ENCODE measurements at regions not wholly inside any gene's neighbourhood (a gene's known extent, or its start where the extent isn't known, plus 50 kb on each side); places are given as distances from the start of the nearest gene placed in this dataset.

DNA sequence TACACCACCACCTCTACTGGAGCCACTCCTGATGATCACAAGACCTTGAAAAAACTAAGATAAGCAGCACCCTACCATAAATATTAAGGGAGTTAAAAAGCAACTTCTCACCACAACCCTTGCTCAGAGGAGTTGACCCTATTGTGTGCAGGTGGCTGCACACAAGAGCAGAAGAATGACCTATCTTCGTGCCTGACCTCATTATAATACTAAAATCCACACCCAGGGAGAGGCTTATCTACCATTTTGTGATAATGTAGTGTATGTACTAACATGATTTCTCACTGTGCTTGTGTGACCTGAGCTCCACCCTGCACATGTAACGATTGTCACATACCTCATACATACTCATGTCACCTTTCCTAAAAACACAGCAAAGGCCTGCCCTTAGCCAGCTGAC lies 205.0 kb upstream of the MBL2 start:
- TF ChIP-seq, protein P1, sequence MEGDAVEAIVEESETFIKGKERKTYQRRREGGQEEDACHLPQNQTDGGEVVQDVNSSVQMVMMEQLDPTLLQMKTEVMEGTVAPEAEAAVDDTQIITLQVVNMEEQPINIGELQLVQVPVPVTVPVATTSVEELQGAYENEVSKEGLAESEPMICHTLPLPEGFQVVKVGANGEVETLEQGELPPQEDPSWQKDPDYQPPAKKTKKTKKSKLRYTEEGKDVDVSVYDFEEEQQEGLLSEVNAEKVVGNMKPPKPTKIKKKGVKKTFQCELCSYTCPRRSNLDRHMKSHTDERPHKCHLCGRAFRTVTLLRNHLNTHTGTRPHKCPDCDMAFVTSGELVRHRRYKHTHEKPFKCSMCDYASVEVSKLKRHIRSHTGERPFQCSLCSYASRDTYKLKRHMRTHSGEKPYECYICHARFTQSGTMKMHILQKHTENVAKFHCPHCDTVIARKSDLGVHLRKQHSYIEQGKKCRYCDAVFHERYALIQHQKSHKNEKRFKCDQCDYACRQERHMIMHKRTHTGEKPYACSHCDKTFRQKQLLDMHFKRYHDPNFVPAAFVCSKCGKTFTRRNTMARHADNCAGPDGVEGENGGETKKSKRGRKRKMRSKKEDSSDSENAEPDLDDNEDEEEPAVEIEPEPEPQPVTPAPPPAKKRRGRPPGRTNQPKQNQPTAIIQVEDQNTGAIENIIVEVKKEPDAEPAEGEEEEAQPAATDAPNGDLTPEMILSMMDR (IDR thresholded peaks at IDR 0.05; ENCODE audit: low read depth, low read length, missing control alignments) = no peak
- in situ Hi-C loops (cut with HindIII; ENCODE audit: low sequenced_read_pairs) = no loop called here
- no peak for DNase-seq (ENCODE audit: low read depth)
- H3K4me3 ChIP-seq (ENCODE audit: low read depth, low read length) = no peak overlapping the region

DNA sequence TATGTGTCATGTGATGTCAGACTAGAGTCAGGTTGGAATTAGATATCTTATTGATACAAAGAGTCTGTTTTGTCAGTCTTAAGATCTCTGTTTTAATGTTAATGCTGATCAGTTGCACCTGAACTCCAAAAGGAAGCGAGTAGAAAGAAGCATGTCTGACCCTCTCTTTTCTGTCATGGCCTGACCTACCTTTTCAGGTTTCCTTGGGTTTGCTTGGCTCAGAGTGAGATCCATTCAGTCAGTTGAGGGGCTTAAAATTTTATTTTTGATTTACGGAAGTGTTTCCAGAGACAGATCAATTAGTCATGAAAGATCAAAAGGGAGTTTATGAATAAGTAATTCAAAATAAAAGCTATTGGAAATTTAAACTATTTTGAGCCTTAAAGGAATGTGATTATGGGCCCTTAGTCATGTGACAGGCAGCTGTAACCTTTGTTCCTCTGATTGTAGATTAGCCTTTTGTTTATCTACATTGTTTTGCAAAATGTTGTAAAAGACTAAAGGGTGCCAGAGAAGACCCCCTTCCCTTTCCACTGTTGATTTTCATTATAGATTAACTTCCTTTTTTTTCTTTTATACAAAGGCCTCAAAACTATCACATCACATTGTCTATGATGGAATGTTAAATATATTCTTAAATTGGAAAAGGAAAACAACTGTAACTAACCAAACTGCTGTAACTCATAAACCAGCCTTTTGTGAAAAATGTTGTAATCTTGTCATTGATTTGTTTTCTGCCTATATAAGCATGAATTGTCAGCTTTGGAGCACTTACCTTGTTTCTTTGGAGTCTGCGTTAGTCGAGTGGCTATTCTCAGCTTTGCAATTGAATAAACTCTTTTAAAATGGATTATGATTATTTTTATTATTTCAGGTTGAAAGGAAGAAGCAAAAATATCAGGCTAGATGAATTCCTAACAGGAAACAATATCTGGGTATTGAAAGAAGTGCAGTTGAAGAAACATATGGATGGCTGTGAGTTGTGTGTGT lies 195.5 kb upstream of the MBL2 start:
- in situ Hi-C loops (cut with HindIII; ENCODE audit: low sequenced_read_pairs) = no loop called here
- no peak overlapping the region for H3K4me3 ChIP-seq (ENCODE audit: low read depth, low read length)
- TF ChIP-seq, protein P1 (IDR thresholded peaks at IDR 0.05; ENCODE audit: low read depth, low read length, missing control alignments) = no peak
- DNase-seq (ENCODE audit: low read depth) = no peak

DNA sequence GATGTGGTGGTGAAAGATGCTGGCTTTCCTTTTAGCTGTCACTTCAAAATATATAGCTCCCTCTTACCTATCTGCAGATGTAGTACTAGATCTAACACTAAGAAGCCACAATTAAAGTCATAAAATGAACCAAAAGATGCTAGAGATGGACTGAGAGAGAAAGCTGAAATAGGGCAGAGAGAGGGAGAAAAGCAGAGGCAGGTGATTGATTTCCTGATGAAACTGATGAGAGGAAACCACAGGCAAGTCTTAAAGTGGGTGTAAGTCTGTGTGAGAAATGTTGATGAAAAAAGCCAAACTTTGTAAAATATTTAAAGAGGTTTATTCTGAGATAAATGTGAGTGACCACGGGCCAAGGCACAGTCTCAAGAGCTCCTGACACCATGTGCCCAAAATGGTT lies 194.3 kb upstream of the MBL2 start:
- no peak for DNase-seq (ENCODE audit: low read depth)
- in situ Hi-C loops (cut with HindIII; ENCODE audit: low sequenced_read_pairs) = no loop called here
- TF ChIP-seq, protein P1 (IDR thresholded peaks at IDR 0.05; ENCODE audit: low read depth, low read length, missing control alignments) = no peak

DNA sequence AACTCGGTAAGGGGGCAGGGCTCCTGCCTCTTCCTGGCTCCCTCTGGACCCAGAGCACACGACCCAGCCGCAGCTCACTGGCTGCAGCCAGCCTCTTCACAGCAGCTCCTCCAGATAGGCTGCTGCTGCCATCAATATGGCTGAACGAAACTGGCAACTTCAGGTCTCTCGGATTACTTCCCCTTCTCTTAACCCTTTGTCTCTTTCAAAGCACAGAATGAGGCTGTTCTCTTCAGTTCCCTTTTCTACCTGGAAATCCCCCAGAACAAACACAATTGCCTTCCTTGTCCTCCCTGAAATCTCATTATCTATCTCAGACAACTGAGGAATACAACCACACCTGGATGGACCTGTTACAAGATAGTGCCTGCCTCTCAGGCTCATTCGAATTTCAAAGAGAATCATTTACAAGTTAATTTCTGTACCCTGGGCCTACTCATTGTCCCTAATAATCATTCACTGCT lies 193.4 kb upstream of the MBL2 start:
- in situ Hi-C loops (cut with HindIII; ENCODE audit: low sequenced_read_pairs) = no loop called here
- no peak overlapping the region for H3K4me3 ChIP-seq (ENCODE audit: low read depth, low read length)
- TF ChIP-seq, protein P1 (IDR thresholded peaks at IDR 0.05; ENCODE audit: low read depth, low read length, missing control alignments) = no peak
- no peak for DNase-seq (ENCODE audit: low read depth)

More for the DNA sequence above, 194.3 kb upstream of the MBL2 start:
- no peak overlapping the region for H3K4me3 ChIP-seq (ENCODE audit: low read depth, low read length)

DNA sequence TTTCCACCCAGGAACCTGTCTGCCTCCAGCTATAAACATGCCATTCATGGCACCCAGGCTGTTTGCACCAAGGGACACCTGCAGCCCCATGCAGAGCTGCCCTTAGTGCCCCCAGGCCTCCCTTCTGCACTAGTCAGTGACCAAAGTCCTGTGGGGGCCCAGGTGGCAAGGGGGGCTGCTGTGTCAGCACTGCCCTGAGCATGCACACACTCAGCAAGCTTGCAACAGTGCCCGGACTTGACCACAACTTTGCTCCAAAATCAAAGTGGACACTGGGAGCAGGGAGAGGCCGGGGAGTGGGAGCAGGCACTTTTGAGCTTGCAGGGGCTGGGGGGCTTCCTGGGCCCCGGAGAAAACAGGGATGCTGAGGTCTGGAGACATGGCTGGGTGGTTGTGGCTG lies 192.9 kb upstream of the MBL2 start:
- H3K4me3 ChIP-seq (ENCODE audit: low read depth, low read length) = no peak overlapping the region
- in situ Hi-C loops (cut with HindIII; ENCODE audit: low sequenced_read_pairs) = no loop called here
- TF ChIP-seq, protein P1 (IDR thresholded peaks at IDR 0.05; ENCODE audit: low read depth, low read length, missing control alignments) = no peak
- no peak for DNase-seq (ENCODE audit: low read depth)

DNA sequence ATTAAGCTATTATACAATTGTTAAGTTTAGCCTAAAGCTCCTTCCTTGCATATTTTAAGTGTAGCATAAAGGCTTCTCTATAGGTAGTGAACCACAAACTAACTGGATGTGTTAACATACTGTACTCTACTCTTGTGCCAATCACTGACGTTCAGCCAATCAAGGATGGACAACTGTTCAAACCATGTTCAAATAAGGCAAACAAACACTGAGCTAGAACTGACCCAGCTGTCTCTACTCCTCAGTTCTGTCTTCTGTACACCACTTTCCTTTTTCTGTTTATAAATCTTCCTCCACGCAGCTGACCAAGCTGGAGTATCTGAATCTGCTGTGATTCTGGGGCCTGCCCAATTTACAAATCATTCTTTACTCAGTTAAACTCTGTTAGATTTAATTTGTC lies 188.7 kb upstream of the MBL2 start:
- in situ Hi-C loops (cut with HindIII; ENCODE audit: low sequenced_read_pairs) = no loop called here
- H3K4me3 ChIP-seq (ENCODE audit: low read depth, low read length) = no peak overlapping the region
- TF ChIP-seq, protein P1 (IDR thresholded peaks at IDR 0.05; ENCODE audit: low read depth, low read length, missing control alignments) = no peak
- no peak for DNase-seq (ENCODE audit: low read depth)

All from astrocyte of the cerebellum (primary cell).